Prostate gland (tissue), 2 donors: ENCODE measurements at regions not wholly inside any gene's neighbourhood (a gene's known extent, or its start where the extent isn't known, plus 50 kb on each side); places are given as distances from the start of the nearest gene placed in this dataset.

Experiments
- POLR2A ChIP-seq: fragments of 450-650 bp; IDR thresholded peaks from one replicate; pipeline ENCODE4 v1.6.1; 2016; ENCODE audit warnings: antibody characterized with exemption, mild to moderate bottlenecking
- TF ChIP-seq, protein P1 (sequence below), 4 experiments: fragments of 200-600 bp in 2 of 4; fragments of 450-650 bp in 2 of 4; sonication (generic) in 2 of 4; IDR thresholded peaks; 1 replicate in 3 of 4; 2 replicates in 1 of 4; pipeline ENCODE4 v1.5.1; 2016 to 2019; ENCODE audit warnings: antibody characterized with exemption in 4 of 4, mild to moderate bottlenecking in 2 of 4, moderate library complexity in 2 of 4

DNA sequence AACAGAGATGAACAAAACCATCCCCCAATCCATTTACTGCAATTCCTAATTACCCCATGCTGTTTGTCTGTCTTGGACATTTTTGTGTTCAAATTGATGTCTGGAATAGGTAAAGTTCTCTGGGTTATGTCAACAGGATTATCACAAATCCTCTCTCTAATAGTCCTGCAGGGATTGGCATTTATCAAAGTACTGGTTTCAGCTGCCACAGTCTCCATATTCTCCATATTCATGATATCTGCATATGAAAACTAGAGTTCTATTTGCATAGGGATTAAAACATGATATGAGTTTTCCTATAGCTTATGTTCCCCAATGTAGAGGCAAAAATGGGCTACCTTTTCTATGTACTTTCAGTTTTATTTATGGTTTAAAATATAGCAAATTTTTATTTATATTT lies 355.8 kb downstream of the ADRA2A start:
- no peak for TF ChIP-seq POLR2A
- TF ChIP-seq, protein P1, sequence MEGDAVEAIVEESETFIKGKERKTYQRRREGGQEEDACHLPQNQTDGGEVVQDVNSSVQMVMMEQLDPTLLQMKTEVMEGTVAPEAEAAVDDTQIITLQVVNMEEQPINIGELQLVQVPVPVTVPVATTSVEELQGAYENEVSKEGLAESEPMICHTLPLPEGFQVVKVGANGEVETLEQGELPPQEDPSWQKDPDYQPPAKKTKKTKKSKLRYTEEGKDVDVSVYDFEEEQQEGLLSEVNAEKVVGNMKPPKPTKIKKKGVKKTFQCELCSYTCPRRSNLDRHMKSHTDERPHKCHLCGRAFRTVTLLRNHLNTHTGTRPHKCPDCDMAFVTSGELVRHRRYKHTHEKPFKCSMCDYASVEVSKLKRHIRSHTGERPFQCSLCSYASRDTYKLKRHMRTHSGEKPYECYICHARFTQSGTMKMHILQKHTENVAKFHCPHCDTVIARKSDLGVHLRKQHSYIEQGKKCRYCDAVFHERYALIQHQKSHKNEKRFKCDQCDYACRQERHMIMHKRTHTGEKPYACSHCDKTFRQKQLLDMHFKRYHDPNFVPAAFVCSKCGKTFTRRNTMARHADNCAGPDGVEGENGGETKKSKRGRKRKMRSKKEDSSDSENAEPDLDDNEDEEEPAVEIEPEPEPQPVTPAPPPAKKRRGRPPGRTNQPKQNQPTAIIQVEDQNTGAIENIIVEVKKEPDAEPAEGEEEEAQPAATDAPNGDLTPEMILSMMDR (IDR thresholded peaks at IDR 0.05) = no peak
